Cardiac muscle cell (in vitro differentiated cells and primary cell): ENCODE measurements at regions not wholly inside any gene's neighbourhood (a gene's known extent, or its start where the extent isn't known, plus 50 kb on each side); places are given as distances from the start of the nearest gene placed in this dataset.

ENCODE experiments used
- DNase-seq, 2 donors: peaks; one replicate each; pipeline versions ENCODE4 v3.0.0 to v3.0.0-alpha.2; 2010 to 2017; ENCODE audit warnings: low read depth in 1 of 2, low spot score in 1 of 2
- H3K27ac ChIP-seq: fragments of 200-600 bp; sonication (generic); 2 replicates; pipeline ENCODE4 v1.5.1; 2016
- H3K27me3 ChIP-seq: fragments of 200-600 bp; sonication (generic); 2 replicates; pipeline ENCODE4 v1.6.0; 2016; ENCODE audit warnings: control low read depth
- H3K36me3 ChIP-seq: fragments of 200-600 bp; sonication (generic); 2 replicates; pipeline ENCODE4 v1.5.1; 2016; ENCODE audit warnings: control low read depth
- H3K4me1 ChIP-seq: fragments of 200-600 bp; sonication (generic); 2 replicates; pipeline ENCODE4 v1.8.1; 2017; ENCODE audit warnings: low read depth, mild to moderate bottlenecking, mixed run types
- H3K4me3 ChIP-seq: fragments of 200-600 bp; sonication (generic); 2 replicates; pipeline ENCODE4 v1.5.1; 2016; ENCODE audit warnings: mild to moderate bottlenecking
- H3K9me3 ChIP-seq: fragments of 200-600 bp; sonication (generic); 2 replicates; pipeline ENCODE4 v1.5.1; 2017; ENCODE audit warnings: low read depth, mild to moderate bottlenecking, control low read depth
- TF ChIP-seq, protein P1 (sequence below): IDR thresholded peaks from 2 replicates; pipeline ENCODE4 v1.5.1; 2012; ENCODE audit warnings: low read depth, mild to moderate bottlenecking, low read length

DNA sequence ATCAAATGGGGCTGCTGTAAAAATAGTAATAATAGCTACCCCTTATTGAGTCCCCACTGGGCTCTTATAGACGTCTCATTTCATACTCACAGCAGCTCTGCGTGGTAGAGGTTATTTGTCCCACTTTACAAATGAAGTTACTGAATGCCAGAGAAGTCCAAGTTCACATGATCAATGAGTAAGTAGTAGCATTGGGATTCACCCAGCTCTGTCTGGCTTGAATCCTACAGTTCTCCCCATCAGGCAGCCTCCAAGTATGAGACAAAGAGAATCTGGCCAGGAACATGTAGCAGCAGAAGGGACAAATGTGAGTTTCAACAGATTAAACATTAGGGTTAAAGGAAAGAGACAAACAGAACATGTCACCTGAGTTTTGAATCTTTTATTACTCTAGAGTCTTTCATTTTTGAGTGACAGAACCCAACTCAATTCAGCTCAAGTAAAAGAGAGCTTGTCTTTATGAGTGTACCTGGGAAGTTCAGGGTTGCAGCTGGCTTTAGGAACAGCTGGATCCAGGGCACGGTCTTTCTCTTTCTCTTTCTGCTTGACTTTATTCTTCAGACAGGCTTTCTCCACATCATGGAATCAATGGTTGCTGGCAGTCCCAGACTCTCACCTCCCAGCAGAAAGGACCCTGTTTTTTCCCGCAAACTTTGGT, 64.1 kb upstream of the JDP2 start:
- H3K4me3 ChIP-seq, result no peak overlapping the region
- H3K27me3 ChIP-seq, result no peaks in the 10 kb centered on the region
- TF ChIP-seq, protein P1, sequence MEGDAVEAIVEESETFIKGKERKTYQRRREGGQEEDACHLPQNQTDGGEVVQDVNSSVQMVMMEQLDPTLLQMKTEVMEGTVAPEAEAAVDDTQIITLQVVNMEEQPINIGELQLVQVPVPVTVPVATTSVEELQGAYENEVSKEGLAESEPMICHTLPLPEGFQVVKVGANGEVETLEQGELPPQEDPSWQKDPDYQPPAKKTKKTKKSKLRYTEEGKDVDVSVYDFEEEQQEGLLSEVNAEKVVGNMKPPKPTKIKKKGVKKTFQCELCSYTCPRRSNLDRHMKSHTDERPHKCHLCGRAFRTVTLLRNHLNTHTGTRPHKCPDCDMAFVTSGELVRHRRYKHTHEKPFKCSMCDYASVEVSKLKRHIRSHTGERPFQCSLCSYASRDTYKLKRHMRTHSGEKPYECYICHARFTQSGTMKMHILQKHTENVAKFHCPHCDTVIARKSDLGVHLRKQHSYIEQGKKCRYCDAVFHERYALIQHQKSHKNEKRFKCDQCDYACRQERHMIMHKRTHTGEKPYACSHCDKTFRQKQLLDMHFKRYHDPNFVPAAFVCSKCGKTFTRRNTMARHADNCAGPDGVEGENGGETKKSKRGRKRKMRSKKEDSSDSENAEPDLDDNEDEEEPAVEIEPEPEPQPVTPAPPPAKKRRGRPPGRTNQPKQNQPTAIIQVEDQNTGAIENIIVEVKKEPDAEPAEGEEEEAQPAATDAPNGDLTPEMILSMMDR, result no peak
- DNase-seq, result no peak
- H3K27ac ChIP-seq, result no peak overlapping the region
- H3K9me3 ChIP-seq, result no peaks in the 10 kb centered on the region
- peaks cover 3% of the 10 kb centered on the region for H3K4me1 ChIP-seq
- H3K36me3 ChIP-seq, result no peaks in the 10 kb centered on the region

DNA sequence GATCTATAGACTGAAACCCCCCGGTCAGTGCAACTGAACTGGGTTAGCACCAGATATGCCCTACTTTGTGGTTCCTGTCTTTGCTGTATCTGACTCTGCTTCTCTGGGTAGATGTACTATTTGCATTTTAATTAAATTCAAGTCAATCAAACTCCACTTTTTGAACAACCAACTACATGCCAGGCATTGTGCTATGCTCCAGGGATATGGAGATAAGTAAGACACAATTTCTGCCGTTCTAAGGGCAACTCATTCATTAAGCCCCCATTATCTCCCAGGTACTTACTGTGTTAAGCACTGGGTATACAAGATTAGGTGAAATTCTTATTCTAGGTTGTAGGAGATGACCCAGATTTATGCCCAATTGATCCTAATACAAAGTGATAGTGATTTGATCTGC, 62.7 kb upstream of the JDP2 start:
- H3K27me3 ChIP-seq, result no peaks in the 10 kb centered on the region
- peaks cover 3% of the 10 kb centered on the region for H3K4me1 ChIP-seq
- no peak overlapping the region for H3K4me3 ChIP-seq
- TF ChIP-seq, protein P1, result no peak
- H3K27ac ChIP-seq, result no peak overlapping the region
- no peaks in the 10 kb centered on the region for H3K9me3 ChIP-seq
- no peak for DNase-seq
- no peaks in the 10 kb centered on the region for H3K36me3 ChIP-seq

DNA sequence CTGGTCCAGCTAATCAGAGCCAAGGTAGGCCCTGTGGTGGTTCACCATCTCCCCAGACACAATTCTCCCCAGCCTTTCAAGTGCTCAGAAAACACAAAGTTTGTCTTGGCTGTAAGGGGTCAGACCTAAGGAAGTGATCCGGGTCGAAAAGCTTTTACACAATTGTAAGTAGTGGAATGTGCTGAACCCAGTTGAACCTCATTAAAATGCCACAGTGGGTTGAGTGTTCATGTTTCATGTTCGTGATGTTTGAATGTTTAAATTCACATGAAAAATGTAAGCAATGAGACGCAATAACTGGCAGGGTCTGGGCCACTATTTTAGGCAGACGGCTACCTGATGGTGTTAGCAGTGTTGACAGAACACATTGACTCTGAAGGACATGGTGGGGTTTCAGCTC, 60.9 kb upstream of the JDP2 start:
- no peak for DNase-seq
- no peaks in the 10 kb centered on the region for H3K4me1 ChIP-seq
- H3K36me3 ChIP-seq, result no peaks in the 10 kb centered on the region
- no peak overlapping the region for H3K27ac ChIP-seq
- H3K4me3 ChIP-seq, result no peak overlapping the region
- TF ChIP-seq, protein P1, result no peak
- H3K9me3 ChIP-seq, result no peaks in the 10 kb centered on the region
- H3K27me3 ChIP-seq, result no peaks in the 10 kb centered on the region

DNA sequence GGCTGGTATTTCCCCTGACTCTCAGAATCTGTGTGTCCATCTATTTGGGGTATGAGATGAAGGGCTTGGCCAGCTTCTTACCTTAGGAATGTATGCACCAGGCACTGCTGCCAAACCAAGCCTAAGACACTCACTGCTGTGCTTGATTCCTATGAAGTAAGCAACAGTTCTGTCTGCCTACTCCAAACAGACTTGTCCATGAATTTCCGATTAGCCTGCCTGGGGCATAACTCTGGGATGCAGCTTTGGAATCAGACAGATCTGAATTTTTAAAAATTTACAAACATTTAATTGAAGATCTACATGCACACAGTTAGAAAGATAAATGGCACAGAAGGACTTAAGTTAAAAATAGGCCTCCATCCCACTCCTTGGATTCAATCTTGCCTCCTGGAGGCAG, 59.5 kb upstream of the JDP2 start:
- Histone ChIP-seq H3K27ac (no peak overlapping the region), H3K4me3 (no peak overlapping the region), H3K27me3 (no peaks in the 10 kb centered on the region), H3K4me1 (no peaks in the 10 kb centered on the region), H3K9me3 (no peaks in the 10 kb centered on the region), H3K36me3 (no peaks in the 10 kb centered on the region)
- DNase-seq, result no peak
- TF ChIP-seq, protein P1, result no peak

DNA sequence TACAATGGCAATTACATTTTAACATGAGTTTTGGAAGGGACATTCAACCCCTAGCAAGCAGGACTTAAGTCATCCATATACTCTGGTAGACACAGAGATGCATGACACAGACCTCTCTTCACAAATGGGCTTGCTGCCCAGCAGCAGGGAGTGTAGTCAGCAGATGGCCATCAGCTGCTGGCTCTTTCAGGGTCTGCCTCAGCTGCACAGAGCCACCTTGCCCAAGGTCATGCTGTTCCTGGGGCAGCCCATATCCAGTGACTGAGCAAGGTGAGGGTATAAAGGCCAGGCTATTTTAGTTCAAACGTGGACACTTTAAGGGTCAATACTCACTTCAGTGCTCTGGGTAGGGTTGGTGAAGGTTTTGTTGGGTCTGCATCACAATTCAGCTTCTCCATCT, 58.3 kb upstream of the JDP2 start:
- no peak overlapping the region for H3K27ac ChIP-seq
- H3K27me3 ChIP-seq, result no peaks in the 10 kb centered on the region
- no peaks in the 10 kb centered on the region for H3K36me3 ChIP-seq
- H3K4me1 ChIP-seq, result no peaks in the 10 kb centered on the region
- H3K9me3 ChIP-seq, result no peaks in the 10 kb centered on the region
- TF ChIP-seq, protein P1, result no peak
- H3K4me3 ChIP-seq, result no peak overlapping the region
- DNase-seq, result no peak
